ENCODE measurements at regions not wholly inside any gene's neighbourhood (a gene's known extent, or its start where the extent isn't known, plus 50 kb on each side); places are given as distances from the start of the nearest gene placed in this dataset.

DNA sequence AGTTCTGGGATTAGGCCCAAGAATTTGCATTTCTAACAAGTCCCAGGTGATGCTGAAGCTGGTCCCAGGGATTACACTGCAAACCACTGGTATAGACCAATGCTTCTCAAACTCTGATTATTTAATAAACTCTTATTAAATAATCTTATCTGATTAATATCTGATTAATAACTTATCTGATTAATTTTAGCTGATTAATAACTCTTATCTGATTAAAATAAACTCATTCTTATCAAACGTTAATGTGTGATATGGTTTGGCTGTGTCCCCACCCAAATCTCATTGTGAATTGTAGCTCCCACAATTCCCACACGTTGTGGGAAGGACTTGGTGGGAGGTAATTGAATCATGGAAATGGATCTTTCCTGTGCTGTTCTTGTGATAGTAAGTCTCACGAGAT lies 78.6 kb upstream of the TANC2 start:
- Histone ChIP-seq H3K36me3 (no peaks in the 10 kb centered on the region), H3K9me3 (no peaks in the 10 kb centered on the region), H3K27ac (replicated peaks in 1 of 4) (no peak overlapping the region), H3K4me1 (peaks cover 4 to 7% (median 5%) of the 10 kb centered on the region in 4 donors), H3K4me3 (no peak overlapping the region), H3K27me3 (no peaks in the 10 kb centered on the region)
- intact Hi-C loops (cut with DNase I), result no loop called here
- 85% methylated on average over 3 of the region's 3 CpGs for WGBS
- TF ChIP-seq, protein P1, sequence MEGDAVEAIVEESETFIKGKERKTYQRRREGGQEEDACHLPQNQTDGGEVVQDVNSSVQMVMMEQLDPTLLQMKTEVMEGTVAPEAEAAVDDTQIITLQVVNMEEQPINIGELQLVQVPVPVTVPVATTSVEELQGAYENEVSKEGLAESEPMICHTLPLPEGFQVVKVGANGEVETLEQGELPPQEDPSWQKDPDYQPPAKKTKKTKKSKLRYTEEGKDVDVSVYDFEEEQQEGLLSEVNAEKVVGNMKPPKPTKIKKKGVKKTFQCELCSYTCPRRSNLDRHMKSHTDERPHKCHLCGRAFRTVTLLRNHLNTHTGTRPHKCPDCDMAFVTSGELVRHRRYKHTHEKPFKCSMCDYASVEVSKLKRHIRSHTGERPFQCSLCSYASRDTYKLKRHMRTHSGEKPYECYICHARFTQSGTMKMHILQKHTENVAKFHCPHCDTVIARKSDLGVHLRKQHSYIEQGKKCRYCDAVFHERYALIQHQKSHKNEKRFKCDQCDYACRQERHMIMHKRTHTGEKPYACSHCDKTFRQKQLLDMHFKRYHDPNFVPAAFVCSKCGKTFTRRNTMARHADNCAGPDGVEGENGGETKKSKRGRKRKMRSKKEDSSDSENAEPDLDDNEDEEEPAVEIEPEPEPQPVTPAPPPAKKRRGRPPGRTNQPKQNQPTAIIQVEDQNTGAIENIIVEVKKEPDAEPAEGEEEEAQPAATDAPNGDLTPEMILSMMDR (IDR thresholded peaks at IDR 0.05), result no peak
- no peak for TF ChIP-seq EP300 (IDR thresholded peaks at IDR 0.05)
- TF ChIP-seq POLR2A (IDR thresholded peaks at IDR 0.05; ENCODE audit: low read depth), result no peak
- TF ChIP-seq POLR2AphosphoS5 (IDR thresholded peaks at IDR 0.05), result no peak
- DNase-seq (ENCODE audit: extremely low spot score), result no peak

DNA sequence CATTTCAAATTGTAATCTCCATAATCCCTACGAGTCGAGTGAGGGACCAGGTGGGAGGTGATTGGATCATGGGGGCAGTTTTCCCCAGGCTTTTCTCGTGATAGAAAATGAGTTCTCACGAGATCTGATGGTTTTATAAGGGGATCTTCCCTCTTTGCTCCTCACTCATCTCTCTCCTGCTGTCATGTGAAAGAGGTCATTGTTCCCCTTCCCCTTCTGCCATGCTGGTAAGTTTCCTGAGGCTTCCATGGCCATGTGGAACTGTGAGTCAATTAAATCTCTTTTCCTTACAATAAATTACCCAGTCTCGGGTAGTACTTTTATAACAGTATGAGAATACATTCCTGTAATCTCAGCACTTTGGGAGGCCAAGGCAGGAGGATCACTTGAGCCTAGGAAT lies 76.7 kb upstream of the MARCHF10 start:
- TF ChIP-seq, protein P1 (IDR thresholded peaks at IDR 0.05), result no peak
- no peak overlapping the region for H3K27ac ChIP-seq (replicated peaks in 1 of 4)
- intact Hi-C loops (cut with DNase I), result no loop called here
- no peak for DNase-seq (ENCODE audit: extremely low spot score)
- WGBS, result 91% methylated on average over 5 of the region's 5 CpGs
- H3K9me3 ChIP-seq, result no peaks in the 10 kb centered on the region
- no peak overlapping the region for H3K4me3 ChIP-seq
- H3K27me3 ChIP-seq, result no peaks in the 10 kb centered on the region
- H3K36me3 ChIP-seq, result no peaks in the 10 kb centered on the region
- no peaks in the 10 kb centered on the region for H3K4me1 ChIP-seq

- Histone ChIP-seq H3K27me3 (no peaks in the 10 kb centered on the region), H3K36me3 (no peaks in the 10 kb centered on the region), H3K27ac (replicated peaks in 1 of 4) (no peak overlapping the region), H3K9me3 (no peaks in the 10 kb centered on the region), H3K4me1 (no peaks in the 10 kb centered on the region), H3K4me3 (no peak overlapping the region)
- no peak for DNase-seq (ENCODE audit: extremely low spot score)
- intact Hi-C loops (cut with DNase I), result no loop called here
- WGBS, result 53% methylated on average over 4 of the region's 4 CpGs
- TF ChIP-seq POLR2AphosphoS5 (IDR thresholded peaks at IDR 0.05) (no peak), EP300 (IDR thresholded peaks at IDR 0.05) (no peak), POLR2A (IDR thresholded peaks at IDR 0.05; ENCODE audit: low read depth) (no peak)
- TF ChIP-seq, protein P1 (IDR thresholded peaks at IDR 0.05), result no peak
These were observed 74.8 kb upstream of the MARCHF10 start for GRCh38 chr17:62882878-62883277.

- WGBS, result 64% methylated on average over 7 of the region's 7 CpGs
- Histone ChIP-seq H3K4me3 (no peak overlapping the region), H3K27ac (replicated peaks in 1 of 4) (no peak overlapping the region), H3K4me1 (no peaks in the 10 kb centered on the region), H3K27me3 (no peaks in the 10 kb centered on the region), H3K9me3 (no peaks in the 10 kb centered on the region), H3K36me3 (no peaks in the 10 kb centered on the region)
- intact Hi-C loops (cut with DNase I), result no loop called here
- DNase-seq (ENCODE audit: extremely low spot score), result no peak
- no peak for TF ChIP-seq EP300 (IDR thresholded peaks at IDR 0.05)
- no peak for TF ChIP-seq POLR2AphosphoS5 (IDR thresholded peaks at IDR 0.05)
- no peak for TF ChIP-seq POLR2A (IDR thresholded peaks at IDR 0.05; ENCODE audit: low read depth)
- TF ChIP-seq, protein P1 (IDR thresholded peaks at IDR 0.05), result no peak
These were observed 74.2 kb upstream of the MARCHF10 start for GRCh38 chr17:62882284-62882683.

DNA sequence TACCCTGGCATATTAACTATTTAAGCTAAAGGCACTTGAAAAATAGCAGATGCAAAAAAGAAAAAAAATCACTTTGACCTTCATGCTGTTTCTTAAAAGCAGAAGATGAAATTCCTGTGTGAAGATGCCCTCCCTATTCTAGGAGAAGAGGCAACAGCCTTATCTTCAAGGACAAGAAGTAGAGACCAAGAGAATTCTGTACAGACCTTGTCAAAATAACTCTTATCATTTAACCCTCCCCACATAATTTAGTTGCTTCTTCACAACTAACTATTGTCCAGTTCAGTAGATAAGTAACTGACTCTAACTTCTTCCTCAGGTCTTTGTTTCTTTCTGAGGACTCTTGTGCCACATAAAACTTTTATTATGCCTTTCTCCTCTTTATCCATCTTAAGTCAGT lies 72.0 kb upstream of the MARCHF10 start:
- H3K27ac ChIP-seq (replicated peaks in 1 of 4), result no peak overlapping the region
- no peaks in the 10 kb centered on the region for H3K36me3 ChIP-seq
- TF ChIP-seq, protein P1 (IDR thresholded peaks at IDR 0.05), result no peak
- TF ChIP-seq POLR2A (IDR thresholded peaks at IDR 0.05; ENCODE audit: low read depth) (no peak), POLR2AphosphoS5 (IDR thresholded peaks at IDR 0.05) (no peak), EP300 (IDR thresholded peaks at IDR 0.05) (no peak)
- no peaks in the 10 kb centered on the region for H3K27me3 ChIP-seq
- intact Hi-C loops (cut with DNase I), result no loop called here
- no peaks in the 10 kb centered on the region for H3K9me3 ChIP-seq
- H3K4me1 ChIP-seq, result peaks cover 0 to 8% (median 2%) of the 10 kb centered on the region in 4 donors
- DNase-seq (ENCODE audit: extremely low spot score), result no peak
- H3K4me3 ChIP-seq, result no peak overlapping the region

All from esophagus muscularis mucosa (tissue), 4 donors.